GM19099 (cell line): ENCODE measurements at regions not wholly inside any gene's neighbourhood (a gene's known extent, or its start where the extent isn't known, plus 50 kb on each side); places are given as distances from the start of the nearest gene placed in this dataset.

ENCODE experiments used
- POLR2A ChIP-seq: IDR thresholded peaks from 3 replicates; pipeline ENCODE4 v1.6.1; 2011; ENCODE audit warnings: low read depth; ENCODE audit not compliant: insufficient read length; ENCODE audit errors: extremely low read depth

DNA sequence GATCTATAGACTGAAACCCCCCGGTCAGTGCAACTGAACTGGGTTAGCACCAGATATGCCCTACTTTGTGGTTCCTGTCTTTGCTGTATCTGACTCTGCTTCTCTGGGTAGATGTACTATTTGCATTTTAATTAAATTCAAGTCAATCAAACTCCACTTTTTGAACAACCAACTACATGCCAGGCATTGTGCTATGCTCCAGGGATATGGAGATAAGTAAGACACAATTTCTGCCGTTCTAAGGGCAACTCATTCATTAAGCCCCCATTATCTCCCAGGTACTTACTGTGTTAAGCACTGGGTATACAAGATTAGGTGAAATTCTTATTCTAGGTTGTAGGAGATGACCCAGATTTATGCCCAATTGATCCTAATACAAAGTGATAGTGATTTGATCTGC is 62.7 kb upstream of the JDP2 start:
- no peak for TF ChIP-seq POLR2A

GRCh38 chr14:75366963-75367362 is 60.9 kb upstream of the JDP2 start:
- TF ChIP-seq POLR2A, result no peak

GRCh38 chr14:75368333-75368732 is 59.5 kb upstream of the JDP2 start:
- no peak for TF ChIP-seq POLR2A

- no peak for TF ChIP-seq POLR2A
These were observed 58.3 kb upstream of the JDP2 start for GRCh38 chr14:75369506-75369905.

DNA sequence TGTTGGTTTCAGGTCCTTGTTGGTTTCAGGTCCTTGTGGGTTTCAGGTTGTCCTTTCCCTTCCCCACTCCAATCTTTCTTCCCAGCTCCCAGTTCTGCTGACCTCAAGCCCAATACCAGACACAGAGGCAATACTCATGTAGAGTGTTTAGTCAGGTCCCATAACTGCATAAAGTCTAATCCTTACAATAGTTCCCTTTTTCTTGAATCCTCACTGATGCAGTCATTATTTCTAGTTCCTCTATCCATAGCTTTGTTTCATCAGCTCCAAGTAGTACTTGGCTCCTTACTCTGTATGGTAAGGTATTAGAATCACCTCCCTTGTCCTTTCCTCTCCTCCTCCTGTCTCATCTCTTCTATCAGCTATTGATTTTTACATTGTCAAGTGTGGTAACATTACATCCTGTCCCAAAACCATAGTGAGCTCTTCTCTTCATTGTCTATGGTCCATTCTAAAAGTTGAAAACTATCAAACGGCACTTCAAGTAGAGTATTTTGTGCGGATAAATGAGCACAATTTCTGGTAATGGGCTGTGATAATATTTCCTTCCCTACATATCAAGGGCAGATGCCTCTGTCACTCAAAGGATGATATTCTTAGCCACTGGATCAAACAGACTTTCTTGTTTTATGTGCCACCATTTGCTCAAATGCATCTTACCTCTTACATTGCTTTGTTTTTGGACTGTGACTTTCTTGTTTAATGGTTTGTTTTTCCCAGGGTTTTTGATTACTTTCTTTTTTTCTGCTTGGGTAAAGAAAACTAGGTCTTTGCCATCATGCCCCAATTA is 57.2 kb upstream of the JDP2 start:
- no peak for TF ChIP-seq POLR2A

GRCh38 chr14:75371297-75371696 is 56.5 kb upstream of the JDP2 start:
- no peak for TF ChIP-seq POLR2A

GRCh38 chr14:75372260-75372659 is 55.6 kb upstream of the JDP2 start:
- no peak for TF ChIP-seq POLR2A

GRCh38 chr14:75373133-75373532 is 54.7 kb upstream of the JDP2 start:
- TF ChIP-seq POLR2A, result no peak

GRCh38 chr14:75373616-75374015 is 54.2 kb upstream of the JDP2 start:
- no peak for TF ChIP-seq POLR2A

DNA sequence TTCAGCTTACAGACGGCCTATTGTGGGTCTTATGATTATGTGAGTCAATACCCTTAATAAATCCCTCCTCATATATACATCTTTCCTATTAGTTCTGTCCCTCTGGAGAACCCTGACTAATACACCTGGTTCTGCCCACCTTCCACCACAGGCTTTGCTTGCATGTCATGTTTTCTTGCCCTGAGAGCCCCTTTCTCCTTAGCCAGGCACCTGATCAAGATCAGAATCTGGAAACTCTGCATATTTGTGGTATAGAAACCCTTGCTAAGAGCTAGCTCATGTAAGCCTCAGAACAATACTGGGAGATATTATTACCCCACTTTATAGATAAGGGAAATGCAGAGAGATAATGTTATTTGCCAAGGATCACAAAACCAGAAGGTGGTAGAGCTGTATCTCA is 52.9 kb upstream of the JDP2 start:
- TF ChIP-seq POLR2A, result no peak

- no peak for TF ChIP-seq POLR2A
These were observed 51.8 kb upstream of the JDP2 start for GRCh38 chr14:75375983-75376382.
